SK-N-MC (cell line): ENCODE measurements at regions not wholly inside any gene's neighbourhood (a gene's known extent, or its start where the extent isn't known, plus 50 kb on each side); places are given as distances from the start of the nearest gene placed in this dataset.

Experiments used
- EZH2 ChIP-seq: fragments of 200-600 bp; sonication (generic); IDR thresholded peaks from one replicate; pipeline ENCODE4 v1.6.1; 2017; ENCODE audit warnings: antibody characterized with exemption
- POLR2AphosphoS5 ChIP-seq: IDR thresholded peaks from 2 replicates; pipeline ENCODE4 v1.6.1; 2012; ENCODE audit warnings: mild to moderate bottlenecking, low read depth, low read length, borderline replicate concordance

DNA sequence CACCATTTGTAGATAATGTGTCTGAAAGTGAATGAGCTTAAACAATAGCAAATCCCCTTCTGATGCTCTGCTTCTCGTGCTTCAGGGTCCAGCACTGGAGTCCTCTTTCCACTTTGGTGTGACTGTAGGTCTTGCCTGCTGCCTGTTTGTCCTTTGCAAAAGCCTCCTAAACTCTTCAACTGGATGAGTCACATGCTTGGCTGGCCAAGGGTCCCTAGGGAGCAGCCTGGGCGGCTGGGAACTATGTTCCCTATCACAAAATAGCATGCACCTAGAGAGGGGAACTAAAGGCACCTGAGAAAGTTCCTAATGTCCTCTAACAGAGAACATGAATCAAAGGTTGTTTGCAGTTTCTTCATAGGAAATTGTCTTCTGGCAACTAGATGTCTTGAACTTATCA is 607.2 kb upstream of the PLXNA2 start:
- TF ChIP-seq POLR2AphosphoS5 (no peak), EZH2 (no peak)
